HG02623 (cell line): ENCODE measurements at regions not wholly inside any gene's neighbourhood (a gene's known extent, or its start where the extent isn't known, plus 50 kb on each side); places are given as distances from the start of the nearest gene placed in this dataset.
"Not testable (repeated sequence)": the region's sequence is repeated elsewhere in the genome, so short reads cannot be mapped to it uniquely, and the experiment has no call there.

Experiments
- ATAC-seq: cut with Tn5 transposase; IDR thresholded peaks from one replicate; pipeline ENCODE4 v1.9.1; 2021; ENCODE audit warnings: moderate library complexity; ENCODE audit not compliant: unreplicated experiment

GRCh38 chr7:37545619-37546534, 97.2 kb upstream of the ELMO1 start:
- no peak for ATAC-seq

DNA sequence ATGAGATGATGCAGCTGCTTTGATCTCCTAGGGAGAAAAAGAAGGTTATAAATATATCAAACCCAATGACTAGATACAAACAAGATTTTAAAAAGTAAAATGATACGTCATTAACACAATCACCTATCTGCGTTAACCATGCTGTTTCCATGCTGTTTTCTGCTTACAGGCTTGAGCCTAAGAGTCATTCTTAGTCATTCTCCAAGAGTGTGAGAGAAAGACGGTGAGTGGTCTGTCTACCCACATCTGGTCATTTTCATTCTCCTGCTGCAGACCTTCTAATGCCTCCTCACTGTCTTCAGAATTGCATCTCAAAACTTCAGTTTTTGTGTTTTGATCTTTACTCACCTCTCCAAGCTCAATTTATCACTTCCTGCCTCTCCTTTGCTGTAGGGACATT, 98.0 kb upstream of the ELMO1 start:
- ATAC-seq: no peak

- no peak for ATAC-seq
Measured at GRCh38 chr7:37549076-37549931, 100.6 kb upstream of the ELMO1 start.

DNA sequence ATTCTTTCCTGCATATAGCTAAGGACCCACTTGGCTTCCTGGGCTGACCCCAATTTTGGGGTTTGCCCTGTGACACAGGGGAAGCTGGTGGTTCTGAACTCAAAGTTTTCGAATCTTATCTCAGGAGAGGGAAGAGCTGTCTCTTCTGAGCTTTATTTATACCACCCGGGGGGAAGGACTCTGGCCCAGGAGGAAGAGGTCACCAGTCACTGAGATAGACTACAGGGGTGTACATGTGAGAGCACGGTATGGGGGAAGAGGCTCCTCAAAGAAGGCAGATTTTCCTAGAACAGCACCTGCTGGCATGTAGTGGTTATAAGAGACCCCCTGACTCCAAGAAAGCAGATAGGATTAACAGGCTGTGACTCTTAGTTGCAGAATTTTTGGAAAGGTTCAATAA, 101.8 kb upstream of the ELMO1 start:
- no peak for ATAC-seq

GRCh38 chr7:37550872-37551271, 102.2 kb upstream of the ELMO1 start:
- ATAC-seq: no peak

GRCh38 chr7:37552030-37552429, 103.4 kb upstream of the ELMO1 start:
- no peak for ATAC-seq

- ATAC-seq: not testable (repeated sequence)
Measured at GRCh38 chr7:37552439-37552838, 103.8 kb upstream of the ELMO1 start.

GRCh38 chr7:37555528-37555927, 106.9 kb upstream of the ELMO1 start:
- ATAC-seq: no peak

GRCh38 chr7:37557571-37558209, 109.0 kb upstream of the ELMO1 start:
- no peak for ATAC-seq

- ATAC-seq: no peak
Measured at GRCh38 chr7:37558320-37559096, 109.8 kb upstream of the ELMO1 start.

DNA sequence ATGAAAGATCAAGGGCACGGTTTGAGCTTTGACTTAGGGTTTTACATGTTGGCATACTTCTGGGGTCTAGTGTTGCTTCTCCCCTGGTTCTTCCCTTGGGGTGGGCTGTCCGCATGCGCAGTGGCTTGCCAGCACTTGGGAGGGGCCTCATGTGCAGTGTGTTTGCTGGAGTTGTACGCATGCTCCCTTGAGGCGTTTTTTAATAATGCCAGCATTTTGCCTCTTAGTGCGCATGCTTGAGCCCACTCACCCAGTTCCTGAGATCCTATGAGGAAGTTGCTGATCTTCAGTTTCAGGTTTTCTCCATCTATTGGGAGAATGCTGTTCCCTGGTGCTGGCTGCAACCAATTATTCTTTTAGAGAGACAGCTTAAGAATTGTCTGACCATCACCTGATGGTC, 113.4 kb upstream of the GPR141 start:
- ATAC-seq: no peak

- ATAC-seq: no peak
Measured at GRCh38 chr7:37571806-37572205, 111.8 kb upstream of the GPR141 start.

GRCh38 chr7:37577412-37577811, 106.2 kb upstream of the GPR141 start:
- no peak for ATAC-seq

GRCh38 chr7:37577901-37578300, 105.7 kb upstream of the GPR141 start:
- no peak for ATAC-seq

DNA sequence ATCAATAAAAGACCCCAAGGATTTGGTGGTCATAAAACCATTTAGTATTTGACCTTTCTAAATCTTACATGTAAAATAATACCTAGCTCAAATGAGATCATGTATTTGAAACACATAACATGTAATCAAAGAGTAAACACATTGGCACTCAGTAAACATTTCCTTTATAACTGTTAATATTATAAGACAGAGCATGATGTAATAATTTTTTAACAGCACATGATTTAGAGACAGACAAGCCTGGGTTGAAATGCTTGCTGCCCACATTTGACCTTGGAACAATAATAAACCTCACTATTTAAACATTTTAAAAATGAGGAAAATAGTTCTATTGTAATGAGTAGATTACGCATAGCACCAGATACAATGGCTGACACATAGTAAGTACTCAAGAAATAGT, 105.2 kb upstream of the GPR141 start:
- ATAC-seq: no peak

DNA sequence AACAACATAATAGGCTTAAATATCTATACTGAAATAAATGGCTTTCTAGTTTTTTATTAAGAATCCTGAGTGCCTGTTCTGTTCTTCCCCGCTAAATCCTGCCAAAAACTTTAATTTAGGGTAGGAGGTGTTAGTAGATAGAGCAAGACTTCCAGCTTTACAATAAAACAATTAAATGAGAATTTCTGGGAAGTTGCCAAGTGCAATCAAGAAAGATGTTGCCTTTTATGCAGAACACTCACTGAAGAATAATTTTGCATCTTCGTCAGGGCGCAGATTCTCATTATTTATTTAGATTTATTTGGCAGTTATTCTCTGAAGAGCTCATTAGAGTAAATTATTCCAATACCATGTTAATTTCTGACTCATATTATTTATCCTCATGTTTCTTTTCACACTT, 103.2 kb upstream of the GPR141 start:
- no peak for ATAC-seq

DNA sequence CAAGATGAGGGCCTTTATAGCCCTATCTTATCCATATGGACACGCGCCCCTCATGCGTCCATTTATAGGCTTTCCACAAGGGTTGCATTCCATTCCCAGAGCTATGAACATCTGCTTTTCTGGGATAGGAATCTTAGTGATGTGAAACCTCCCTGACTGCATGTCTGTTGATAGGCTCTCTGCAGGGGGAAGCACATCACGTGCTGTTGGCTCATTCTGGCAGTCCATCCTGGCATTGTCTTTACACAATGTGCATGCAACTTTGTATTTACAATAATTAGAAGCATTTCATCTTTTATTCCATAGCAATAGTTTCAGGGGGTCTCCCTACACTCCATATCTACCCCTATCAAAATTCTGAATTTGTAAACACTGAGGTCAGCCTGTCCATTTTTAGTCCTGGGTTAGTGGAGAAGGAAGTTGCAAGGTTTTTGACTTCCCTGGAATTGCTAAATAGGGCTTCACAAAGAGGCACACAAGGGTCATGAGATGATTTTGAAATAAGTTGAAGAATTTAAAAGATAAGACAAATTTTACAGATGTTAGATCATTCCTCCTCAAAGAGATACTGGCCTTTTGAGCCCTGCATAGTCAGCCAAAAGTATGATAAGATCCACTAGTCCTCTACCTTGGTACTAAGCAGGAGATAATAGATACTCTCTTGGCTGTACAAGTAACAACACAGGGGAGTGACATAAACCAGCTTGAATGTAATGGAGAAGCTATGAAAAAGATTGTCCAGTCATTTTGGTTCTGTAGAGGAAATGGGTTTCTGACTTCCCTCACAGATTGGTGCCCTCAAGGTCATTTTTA, 98.7 kb upstream of the GPR141 start:
- not testable (repeated sequence) for ATAC-seq

GRCh38 chr7:37590824-37591223, 92.7 kb upstream of the GPR141 start:
- ATAC-seq: no peak

DNA sequence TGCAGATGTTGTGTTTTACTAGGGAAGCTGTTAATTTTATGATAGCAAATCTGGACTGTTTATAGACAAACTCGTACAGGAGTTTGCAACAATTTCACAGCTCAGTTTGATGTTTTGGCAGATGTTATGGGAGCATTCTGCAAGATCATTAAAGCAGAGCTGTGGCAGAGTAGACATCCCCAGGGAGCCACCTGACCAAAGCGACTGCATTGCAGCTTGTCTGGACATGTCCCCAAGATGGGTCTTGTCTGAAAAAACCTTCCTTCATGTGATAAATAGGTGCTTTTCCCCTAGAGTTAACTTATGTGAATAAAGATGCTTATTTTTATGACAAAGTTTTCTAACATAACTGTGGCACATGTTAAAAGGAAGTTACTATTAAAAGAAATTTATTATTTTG, 91.2 kb upstream of the GPR141 start:
- no peak for ATAC-seq

GRCh38 chr7:37594602-37595001, 89.0 kb upstream of the GPR141 start:
- ATAC-seq: no peak
